ENCODE measurements at regions not wholly inside any gene's neighbourhood (a gene's known extent, or its start where the extent isn't known, plus 50 kb on each side); places are given as distances from the start of the nearest gene placed in this dataset.

GRCh38 chr5:143573568-143574170 is 170.2 kb upstream of the NR3C1 start:
- no peak overlapping the region for H3K4me3 ChIP-seq
- no peaks in the 10 kb centered on the region for H3K27me3 ChIP-seq
- DNase-seq (peak in 1 of 4 donors; percentile 19), ATAC-seq (no peak)
- TF ChIP-seq POLR2A (IDR thresholded peaks at IDR 0.05) (no peak), CTCF (IDR thresholded peaks at IDR 0.05) (no peak)
- H3K9me3 ChIP-seq = no peaks in the 10 kb centered on the region
- H3K27ac ChIP-seq = no peak overlapping the region
- WGBS, 2 donors = 74 to 75% methylated on average over 3 of the region's 3 CpGs
- H3K4me1 ChIP-seq = no peaks in the 10 kb centered on the region
- intact Hi-C loops (cut with DNase I) = no loop called here
- H3K36me3 ChIP-seq (replicated peaks in 1 of 2; ENCODE audit: insufficient read depth in 1 of 2, low read depth in 2 of 2) = no peaks in the 10 kb centered on the region

GRCh38 chr5:143572671-143573070 is 169.2 kb upstream of the NR3C1 start:
- no peak overlapping the region for H3K4me3 ChIP-seq
- no peaks in the 10 kb centered on the region for H3K4me1 ChIP-seq
- 67 to 68% methylated on average over 5 of the region's 5 CpGs for WGBS, 2 donors
- TF ChIP-seq CTCF (IDR thresholded peaks at IDR 0.05) (no peak), POLR2A (IDR thresholded peaks at IDR 0.05) (no peak)
- no peaks in the 10 kb centered on the region for H3K36me3 ChIP-seq (replicated peaks in 1 of 2; ENCODE audit: insufficient read depth in 1 of 2, low read depth in 2 of 2)
- intact Hi-C loops (cut with DNase I) = no loop called here
- H3K27me3 ChIP-seq = no peaks in the 10 kb centered on the region
- no peak overlapping the region for H3K27ac ChIP-seq
- DNase-seq (no peak), ATAC-seq (no peak)
- H3K9me3 ChIP-seq = no peaks in the 10 kb centered on the region

GRCh38 chr5:143571642-143572624 is 168.4 kb upstream of the NR3C1 start:
- H3K36me3 ChIP-seq (replicated peaks in 1 of 2; ENCODE audit: insufficient read depth in 1 of 2, low read depth in 2 of 2) = no peaks in the 10 kb centered on the region
- H3K27ac ChIP-seq = no peak overlapping the region
- intact Hi-C loops (cut with DNase I) = no loop called here
- H3K27me3 ChIP-seq = no peaks in the 10 kb centered on the region
- WGBS, 2 donors = 86 to 88% methylated on average over 9 of the region's 9 CpGs
- ATAC-seq (no peak), DNase-seq (no peak)
- H3K4me1 ChIP-seq = no peaks in the 10 kb centered on the region
- no peak overlapping the region for H3K4me3 ChIP-seq
- no peaks in the 10 kb centered on the region for H3K9me3 ChIP-seq
- TF ChIP-seq CTCF (IDR thresholded peaks at IDR 0.05) (no peak), POLR2A (IDR thresholded peaks at IDR 0.05) (no peak)

- H3K27ac ChIP-seq = no peak overlapping the region
- H3K4me1 ChIP-seq = no peaks in the 10 kb centered on the region
- TF ChIP-seq POLR2A (IDR thresholded peaks at IDR 0.05) = no peak
- TF ChIP-seq CTCF (IDR thresholded peaks at IDR 0.05) = no peak
- DNase-seq = no peak
- 56 to 79% methylated on average over 4 of the region's 4 CpGs for WGBS, 2 donors
- intact Hi-C loops (cut with DNase I) = no loop called here
- no peak for ATAC-seq
- no peaks in the 10 kb centered on the region for H3K27me3 ChIP-seq
- H3K4me3 ChIP-seq = no peak overlapping the region
- no peaks in the 10 kb centered on the region for H3K9me3 ChIP-seq
- H3K36me3 ChIP-seq (replicated peaks in 1 of 2; ENCODE audit: insufficient read depth in 1 of 2, low read depth in 2 of 2) = no peaks in the 10 kb centered on the region
These were observed 167.5 kb upstream of the NR3C1 start for GRCh38 chr5:143570989-143571388.

All from body of pancreas (tissue), 4 donors.